ENCODE measurements at regions not wholly inside any gene's neighbourhood (a gene's known extent, or its start where the extent isn't known, plus 50 kb on each side); places are given as distances from the start of the nearest gene placed in this dataset.
"Not testable (repeated sequence)": the region's sequence is repeated elsewhere in the genome, so short reads cannot be mapped to it uniquely, and the experiment has no call there.

DNA sequence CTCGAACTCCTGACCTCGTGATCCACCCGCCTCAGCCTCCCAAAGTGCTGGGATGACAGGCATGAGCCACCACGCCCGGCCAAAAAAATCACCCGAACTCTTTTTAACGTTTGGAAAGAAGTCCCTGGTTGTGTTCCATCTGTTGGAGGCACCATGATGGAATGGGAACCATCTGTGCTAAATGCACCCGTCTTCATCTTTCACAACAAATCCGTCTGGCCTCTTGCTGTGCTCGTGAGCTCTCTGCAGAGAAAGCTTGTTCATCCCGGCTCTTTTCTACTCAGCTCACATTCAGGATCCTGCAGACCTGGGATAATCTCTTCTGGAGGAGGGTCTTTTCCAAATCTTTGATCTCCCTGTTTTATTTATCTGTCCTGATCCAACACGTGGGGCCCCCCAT, 188.8 kb downstream of the CRLF2 start:
- H3K27ac ChIP-seq: no peak overlapping the region
- TF ChIP-seq, protein P1, sequence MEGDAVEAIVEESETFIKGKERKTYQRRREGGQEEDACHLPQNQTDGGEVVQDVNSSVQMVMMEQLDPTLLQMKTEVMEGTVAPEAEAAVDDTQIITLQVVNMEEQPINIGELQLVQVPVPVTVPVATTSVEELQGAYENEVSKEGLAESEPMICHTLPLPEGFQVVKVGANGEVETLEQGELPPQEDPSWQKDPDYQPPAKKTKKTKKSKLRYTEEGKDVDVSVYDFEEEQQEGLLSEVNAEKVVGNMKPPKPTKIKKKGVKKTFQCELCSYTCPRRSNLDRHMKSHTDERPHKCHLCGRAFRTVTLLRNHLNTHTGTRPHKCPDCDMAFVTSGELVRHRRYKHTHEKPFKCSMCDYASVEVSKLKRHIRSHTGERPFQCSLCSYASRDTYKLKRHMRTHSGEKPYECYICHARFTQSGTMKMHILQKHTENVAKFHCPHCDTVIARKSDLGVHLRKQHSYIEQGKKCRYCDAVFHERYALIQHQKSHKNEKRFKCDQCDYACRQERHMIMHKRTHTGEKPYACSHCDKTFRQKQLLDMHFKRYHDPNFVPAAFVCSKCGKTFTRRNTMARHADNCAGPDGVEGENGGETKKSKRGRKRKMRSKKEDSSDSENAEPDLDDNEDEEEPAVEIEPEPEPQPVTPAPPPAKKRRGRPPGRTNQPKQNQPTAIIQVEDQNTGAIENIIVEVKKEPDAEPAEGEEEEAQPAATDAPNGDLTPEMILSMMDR (IDR thresholded peaks at IDR 0.05): no peak
- H3K4me3 ChIP-seq: no peak overlapping the region
- DNase-seq (ENCODE audit: low spot score): no peak

DNA sequence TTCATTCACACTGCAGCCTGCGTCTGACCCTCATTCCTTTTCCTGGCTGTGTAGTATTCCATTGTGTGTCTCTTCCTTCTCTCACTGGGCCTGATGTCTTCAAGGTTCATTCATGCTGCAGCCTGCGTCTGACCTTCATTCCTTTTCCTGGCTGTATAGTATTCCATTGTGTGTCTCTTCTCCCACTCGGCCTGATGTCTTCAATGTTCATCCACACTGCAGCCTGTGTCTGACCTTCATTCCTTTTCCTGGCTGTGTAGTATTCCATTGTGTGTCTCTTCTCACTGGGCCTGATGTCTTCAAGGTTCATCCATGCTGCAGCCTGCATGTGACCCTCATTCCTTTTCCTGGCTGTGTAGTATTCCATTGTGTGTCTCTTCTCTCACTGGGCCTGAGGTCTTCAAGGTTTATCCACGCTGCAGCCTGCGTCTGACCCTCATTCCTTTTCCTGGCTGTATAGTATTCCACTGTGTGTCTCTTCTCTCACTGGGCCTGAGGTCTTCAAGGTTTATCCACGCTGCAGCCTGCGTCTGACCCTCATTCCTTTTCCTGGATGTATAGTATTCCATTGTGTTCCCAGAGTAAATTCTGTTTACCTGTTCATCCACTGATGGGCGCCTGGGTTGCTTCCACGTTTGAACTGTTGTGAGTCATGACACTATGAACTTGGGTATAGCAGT, 191.0 kb downstream of the CRLF2 start:
- not testable (repeated sequence) for H3K4me3 ChIP-seq; DNase-seq (ENCODE audit: low spot score); H3K27ac ChIP-seq

DNA sequence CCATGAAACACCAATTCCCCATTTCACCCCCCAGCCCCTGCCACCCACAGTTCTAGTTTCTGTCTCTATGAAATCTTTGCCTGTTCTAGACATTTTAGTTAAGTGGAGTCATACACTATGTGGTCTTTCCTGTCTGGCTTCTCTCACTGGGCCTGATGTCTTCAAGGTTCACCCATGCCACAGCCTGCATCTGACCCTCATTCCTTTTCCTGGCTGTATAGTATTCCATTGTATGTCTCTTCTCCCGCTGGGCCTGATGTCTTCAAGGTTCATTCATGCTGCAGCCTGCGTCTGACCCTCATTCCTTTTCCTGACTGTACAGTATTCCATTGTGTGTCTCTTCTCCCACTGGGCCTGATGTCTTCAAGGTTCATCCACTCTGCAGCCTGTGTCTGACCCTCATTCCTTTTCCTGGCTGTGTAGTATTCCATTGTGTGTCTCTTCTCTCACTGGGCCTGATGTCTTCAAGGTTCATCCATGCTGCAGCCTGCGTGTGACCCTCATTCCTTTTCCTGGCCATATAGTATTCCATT, 191.7 kb downstream of the CRLF2 start:
- Histone ChIP-seq H3K4me3 (no peak overlapping the region), H3K27ac (no peak overlapping the region)
- TF ChIP-seq, protein P1 (IDR thresholded peaks at IDR 0.05): no peak
- no peak for DNase-seq (ENCODE audit: low spot score)

DNA sequence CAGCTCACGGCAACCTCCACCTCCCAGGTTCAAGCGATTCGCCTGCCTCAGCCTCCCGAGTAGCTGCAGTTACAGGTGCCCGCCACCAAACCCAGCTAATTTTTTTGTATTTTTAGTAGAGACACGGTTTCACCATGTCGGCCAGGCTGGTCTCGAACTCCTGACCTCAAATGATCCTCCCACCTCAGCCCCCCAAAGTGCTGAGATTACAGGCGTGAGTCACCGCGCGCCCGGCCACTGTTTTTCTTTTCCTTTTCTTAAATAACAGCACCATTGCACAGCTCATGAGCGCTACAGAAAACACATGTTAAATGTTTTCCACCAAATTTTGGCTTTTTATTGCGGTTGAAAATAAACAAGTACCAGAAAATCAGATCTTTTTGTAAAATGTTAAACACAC, 195.5 kb downstream of the CRLF2 start:
- H3K27ac ChIP-seq; DNase-seq (ENCODE audit: low spot score); H3K4me3 ChIP-seq: not testable (repeated sequence)

DNA sequence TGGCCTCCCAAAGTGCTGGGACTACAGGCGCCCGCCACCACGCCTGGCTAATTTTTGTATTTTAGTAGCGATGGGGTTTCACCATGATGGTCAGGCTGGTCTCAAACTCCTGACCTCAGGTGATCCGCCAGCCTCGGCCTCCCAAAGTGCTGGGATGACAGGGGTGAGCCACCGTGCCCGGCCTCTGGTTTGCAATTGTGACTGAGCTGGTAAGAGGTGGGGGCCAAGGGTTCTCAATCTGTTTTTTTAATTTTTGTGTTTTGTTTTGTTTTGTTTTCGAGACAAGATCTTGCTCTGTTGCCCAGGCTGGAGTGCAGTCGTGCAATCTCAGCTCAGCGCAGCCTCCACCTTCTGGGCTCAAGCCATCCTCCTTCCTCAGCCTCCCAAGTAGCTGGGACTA, 196.2 kb downstream of the CRLF2 start:
- DNase-seq (ENCODE audit: low spot score); H3K27ac ChIP-seq; H3K4me3 ChIP-seq: not testable (repeated sequence)

DNA sequence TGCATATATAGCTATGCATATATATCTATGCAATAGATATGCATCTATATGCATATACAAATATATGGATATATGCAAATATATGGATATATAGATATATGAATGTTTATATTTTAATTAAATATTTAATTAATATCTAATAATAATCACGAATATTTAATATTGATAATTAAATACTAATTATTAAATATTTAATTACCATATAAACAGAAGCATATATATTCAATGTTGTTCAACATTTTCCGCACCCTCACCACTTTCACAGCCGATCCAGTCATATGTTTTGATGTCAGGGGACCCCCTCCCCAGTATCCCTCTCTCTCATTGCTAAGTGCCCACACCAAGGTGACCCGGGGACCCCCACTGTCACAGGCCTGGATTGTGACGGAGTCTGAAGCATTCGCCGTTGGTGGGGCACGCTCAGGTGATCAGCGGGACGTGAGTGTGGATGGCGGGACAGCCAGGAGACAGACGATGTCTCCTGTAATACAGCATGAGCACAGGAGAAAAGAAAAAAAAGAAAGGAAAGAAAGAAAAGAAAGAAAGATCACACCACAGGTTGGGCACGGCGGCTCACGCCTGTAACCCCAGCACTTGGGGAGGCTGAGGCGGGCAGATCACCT, 199.7 kb downstream of the CRLF2 start:
- TF ChIP-seq, protein P1 (IDR thresholded peaks at IDR 0.05): no peak
- no peak overlapping the region for H3K4me3 ChIP-seq
- no peak for DNase-seq (ENCODE audit: low spot score)
- H3K27ac ChIP-seq: no peak overlapping the region

DNA sequence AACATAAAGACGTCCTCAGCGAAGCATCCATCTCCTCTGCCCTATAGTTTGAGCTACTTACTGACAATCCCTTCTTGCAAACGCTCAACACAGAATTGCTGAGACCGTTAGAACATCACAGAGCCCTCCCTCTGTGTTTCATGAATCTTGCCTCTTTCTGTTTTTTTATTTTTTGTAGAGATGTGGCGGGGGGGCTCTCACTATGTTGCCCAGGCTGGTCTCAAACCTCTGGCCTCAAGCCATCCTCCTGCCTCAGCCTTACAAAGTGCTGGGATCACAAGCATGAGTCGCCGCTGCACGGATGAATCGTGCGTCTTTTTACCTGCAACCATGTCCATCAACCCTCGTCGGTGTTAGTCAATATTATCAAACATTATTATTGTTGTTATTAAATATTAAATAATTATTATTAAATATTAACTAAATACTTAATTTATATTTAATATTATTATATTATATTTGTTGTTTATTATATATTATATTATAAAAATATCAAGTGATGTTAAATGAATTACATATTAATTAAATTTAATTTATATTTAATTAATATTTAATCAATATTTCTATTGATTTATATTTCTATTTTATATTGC, 200.7 kb downstream of the CRLF2 start:
- DNase-seq (ENCODE audit: low spot score): no peak
- Histone ChIP-seq H3K4me3 (no peak overlapping the region), H3K27ac (no peak overlapping the region)
- TF ChIP-seq, protein P1 (IDR thresholded peaks at IDR 0.05): no peak

DNA sequence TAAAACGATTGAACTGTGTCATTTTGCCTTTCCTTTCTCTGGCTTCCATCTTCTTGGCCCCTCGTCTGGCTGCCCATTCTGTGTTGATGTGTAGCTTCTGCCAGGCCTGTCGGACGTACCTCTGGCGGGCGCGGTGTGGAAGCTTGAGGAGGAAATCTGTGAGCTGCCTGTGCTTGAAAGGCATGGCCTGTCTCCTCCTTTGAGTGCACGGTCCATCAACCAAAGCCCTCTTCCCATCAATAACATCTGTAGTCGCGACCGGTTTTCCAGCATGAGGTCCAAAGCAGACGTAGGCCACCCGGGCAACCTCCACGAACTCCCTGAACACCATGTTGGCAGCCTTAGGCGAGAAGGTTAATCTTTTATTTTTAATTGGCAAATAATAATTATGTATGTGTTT, 202.7 kb downstream of the CRLF2 start:
- no peak for DNase-seq (ENCODE audit: low spot score)

More for the DNA sequence above, 202.7 kb downstream of the CRLF2 start:
- TF ChIP-seq, protein P1 (IDR thresholded peaks at IDR 0.05): no peak
- Histone ChIP-seq H3K27ac (no peak overlapping the region), H3K4me3 (no peak overlapping the region)

Measured in coronary artery (tissue), 2 donors.